ENCODE measurements at regions not wholly inside any gene's neighbourhood (a gene's known extent, or its start where the extent isn't known, plus 50 kb on each side); places are given as distances from the start of the nearest gene placed in this dataset.
"Not testable (repeated sequence)": the region's sequence is repeated elsewhere in the genome, so short reads cannot be mapped to it uniquely, and the experiment has no call there.

GRCh38 chr2:155574941-155575340 lies 757.6 kb downstream of the NR4A2 start:
- no peak for TF ChIP-seq CTCF (IDR thresholded peaks at IDR 0.05; ENCODE audit: borderline replicate concordance, control extremely low read depth, extremely low read depth, insufficient read depth, missing control alignments)
- DNase-seq (ENCODE audit: low spot score) = no peak

GRCh38 chr2:155547571-155547970 lies 785.0 kb downstream of the NR4A2 start:
- TF ChIP-seq CTCF (IDR thresholded peaks at IDR 0.05; ENCODE audit: borderline replicate concordance, control extremely low read depth, extremely low read depth, insufficient read depth, missing control alignments) = no peak
- no peak for DNase-seq (ENCODE audit: low spot score)
- in situ Hi-C loops (cut with MboI; ENCODE audit: low sequenced_read_pairs, unreplicated experiment) = no loop called here

More at GRCh38 chr2:155574941-155575340, 757.6 kb downstream of the NR4A2 start:
- in situ Hi-C loops (cut with MboI; ENCODE audit: low sequenced_read_pairs, unreplicated experiment) = no loop called here

GRCh38 chr2:155546721-155547555 lies 785.6 kb downstream of the NR4A2 start:
- in situ Hi-C loops (cut with MboI; ENCODE audit: low sequenced_read_pairs, unreplicated experiment) = no loop called here
- no peak for TF ChIP-seq CTCF (IDR thresholded peaks at IDR 0.05; ENCODE audit: borderline replicate concordance, control extremely low read depth, extremely low read depth, insufficient read depth, missing control alignments)
- DNase-seq (ENCODE audit: low spot score) = no peak

- in situ Hi-C loops (cut with MboI; ENCODE audit: low sequenced_read_pairs, unreplicated experiment); DNase-seq (ENCODE audit: low spot score): not testable (repeated sequence)
Observed at GRCh38 chr2:155539028-155539427, 793.5 kb downstream of the NR4A2 start.

GRCh38 chr2:155528034-155528433 lies 804.5 kb downstream of the NR4A2 start:
- no peak for TF ChIP-seq CTCF (IDR thresholded peaks at IDR 0.05; ENCODE audit: borderline replicate concordance, control extremely low read depth, extremely low read depth, insufficient read depth, missing control alignments)
- in situ Hi-C loops (cut with MboI; ENCODE audit: low sequenced_read_pairs, unreplicated experiment) = no loop called here
- no peak for DNase-seq (ENCODE audit: low spot score)

- no peak for DNase-seq (ENCODE audit: low spot score)
- in situ Hi-C loops (cut with MboI; ENCODE audit: low sequenced_read_pairs, unreplicated experiment) = no loop called here
- TF ChIP-seq CTCF (IDR thresholded peaks at IDR 0.05; ENCODE audit: borderline replicate concordance, control extremely low read depth, extremely low read depth, insufficient read depth, missing control alignments) = no peak
Observed at GRCh38 chr2:155525199-155525598, 807.3 kb downstream of the NR4A2 start.

- DNase-seq (ENCODE audit: low spot score) = no peak
- TF ChIP-seq CTCF (IDR thresholded peaks at IDR 0.05; ENCODE audit: borderline replicate concordance, control extremely low read depth, extremely low read depth, insufficient read depth, missing control alignments) = no peak
- in situ Hi-C loops (cut with MboI; ENCODE audit: low sequenced_read_pairs, unreplicated experiment) = no loop called here
Observed at GRCh38 chr2:155519529-155520130, 812.9 kb downstream of the NR4A2 start.

All from GM13976 (cell line).